ENCODE measurements at regions not wholly inside any gene's neighbourhood (a gene's known extent, or its start where the extent isn't known, plus 50 kb on each side); places are given as distances from the start of the nearest gene placed in this dataset.

GRCh38 chr7:56256108-56256507, 139.9 kb upstream of the NUPR2 start:
- Histone ChIP-seq H3K4ac (ENCODE audit: low read depth, low read length) (no peak overlapping the region), H3K23ac (ENCODE audit: low read depth, low read length) (no peak overlapping the region), H3K9ac (ENCODE audit: low read depth, low read length) (no peak overlapping the region), H2BK15ac (ENCODE audit: low read depth, low read length) (no peak overlapping the region), H4K8ac (ENCODE audit: low read depth in 2 of 2, low read length in 2 of 2) (no peak overlapping the region), H3K4me2 (ENCODE audit: low read depth, low read length) (no peak overlapping the region), H3K56ac (ENCODE audit: extremely low read depth, insufficient read depth, low read length) (no peak overlapping the region), H4K91ac (ENCODE audit: insufficient read depth, low read depth, low read length) (no peak overlapping the region), H3K14ac (replicated peaks; ENCODE audit: low read depth, low read length) (no peak overlapping the region), H2BK120ac (ENCODE audit: low read depth, low read length) (no peak overlapping the region), H3K9me1 (ENCODE audit: insufficient read depth, low read length) (no peaks in the 10 kb centered on the region), H3K79me1 (ENCODE audit: low read depth in 1 of 2, low read length in 2 of 2) (no peaks in the 10 kb centered on the region), H3K36me3 (ENCODE audit: control insufficient read depth, insufficient read depth, low read length) (no peaks in the 10 kb centered on the region), H3K27ac (ENCODE audit: insufficient read depth, low read length) (no peak overlapping the region), H2BK5ac (ENCODE audit: low read depth, low read length, poor library complexity, severe bottlenecking) (no peak overlapping the region), H3K9me3 (ENCODE audit: control insufficient read depth, insufficient read depth, low read length) (peaks cover 22% of the 10 kb centered on the region), H3K18ac (ENCODE audit: low read depth, low read length) (no peak overlapping the region), H4K5ac (ENCODE audit: low read depth, low read length) (no peak overlapping the region), H2AFZ (replicated peaks; ENCODE audit: low read length, poor library complexity) (no peak overlapping the region), H4K20me1 (ENCODE audit: insufficient read depth, low read length) (no peaks in the 10 kb centered on the region), H3K4me3 (ENCODE audit: insufficient read depth, low read depth, low read length) (no peak overlapping the region), H2AK5ac (ENCODE audit: low read depth, low read length) (no peak overlapping the region), H2AK9ac (replicated peaks; ENCODE audit: low read depth, low read length, poor library complexity) (no peak overlapping the region), H3K4me1 (ENCODE audit: control insufficient read depth, insufficient read depth, low read length) (no peaks in the 10 kb centered on the region), H2BK20ac (ENCODE audit: low read depth, low read length) (no peak overlapping the region), H3K27me3 (ENCODE audit: control insufficient read depth, insufficient read depth, low read length) (no peaks in the 10 kb centered on the region)
- dilution Hi-C loops (cut with HindIII; ENCODE audit: low sequenced_read_pairs, unreplicated experiment) (no loop called here), in situ Hi-C loops (cut with MboI; ENCODE audit: low sequenced_read_pairs) (no loop called here), intact Hi-C loops (cut with micrococcal nuclease) (no loop called here)
- ChIA-PET CTCF (no interaction called here), POLR2A (ENCODE audit: unreplicated experiment) (no interaction called here)
- DNase-seq (no peak), ATAC-seq (ENCODE audit: low read depth) (no peak)
- TF ChIP-seq CHD1 (IDR thresholded peaks at IDR 0.05; ENCODE audit: low read depth, low read length) (no peak), MXI1 (IDR thresholded peaks at IDR 0.05; ENCODE audit: borderline replicate concordance, low read depth, low read length) (no peak), NFE2L2 (IDR thresholded peaks at IDR 0.05; ENCODE audit: low read depth, low read length) (no peak), ELK1 (IDR thresholded peaks at IDR 0.05; ENCODE audit: borderline replicate concordance, low read depth, low read length) (no peak), BHLHE40 (IDR thresholded peaks at IDR 0.05; ENCODE audit: low read depth, low read length) (no peak), MAZ (IDR thresholded peaks at IDR 0.05; ENCODE audit: borderline replicate concordance, low read depth, low read length) (no peak), POLR2A (IDR thresholded peaks at IDR 0.05; ENCODE audit: low read depth, low read length) (no peak)
- no TSS peak for BruUV-seq (replicated peaks)
- WGBS, 2 experiments (ENCODE audit: extremely low coverage in 2 of 2, insufficient read length in 1 of 2): 70% methylated on average over 4 of the region's 7 CpGs; no CpG with 5 or more reads in 1 of the 2 experiments
